K562 (cell line): ENCODE measurements at regions not wholly inside any gene's neighbourhood (a gene's known extent, or its start where the extent isn't known, plus 50 kb on each side); places are given as distances from the start of the nearest gene placed in this dataset.

Experiments
- CHD7 ChIP-seq: fragments of 200-600 bp; sonication (generic); IDR thresholded peaks from one replicate; pipeline ENCODE4 v1.6.1; 2012; ENCODE audit warnings: mild to moderate bottlenecking, low read depth, low read length, inconsistent platforms
- NFYB ChIP-seq: IDR thresholded peaks from 2 replicates; pipeline ENCODE4 v1.6.1; 2011; ENCODE audit warnings: mild to moderate bottlenecking, moderate library complexity; ENCODE audit not compliant: insufficient read length; ENCODE audit errors: extremely low read depth
- SFPQ ChIP-seq: fragments of 200-400 bp; formaldehyde crosslinking; IDR thresholded peaks from 2 replicates; pipeline ENCODE4 v1.6.1; 2017; ENCODE audit warnings: mild to moderate bottlenecking, low read depth, low read length, moderate library complexity

GRCh38 chr2:189940913-189941312 lies 121.6 kb downstream of the MSTN start (continued):
- TF ChIP-seq CHD7, result no peak
- no peak for TF ChIP-seq NFYB
- TF ChIP-seq SFPQ, result no peak
